ENCODE measurements at regions not wholly inside any gene's neighbourhood (a gene's known extent, or its start where the extent isn't known, plus 50 kb on each side); places are given as distances from the start of the nearest gene placed in this dataset.
"Not testable (repeated sequence)": the region's sequence is repeated elsewhere in the genome, so short reads cannot be mapped to it uniquely, and the experiment has no call there.

- TF ChIP-seq, protein P1, sequence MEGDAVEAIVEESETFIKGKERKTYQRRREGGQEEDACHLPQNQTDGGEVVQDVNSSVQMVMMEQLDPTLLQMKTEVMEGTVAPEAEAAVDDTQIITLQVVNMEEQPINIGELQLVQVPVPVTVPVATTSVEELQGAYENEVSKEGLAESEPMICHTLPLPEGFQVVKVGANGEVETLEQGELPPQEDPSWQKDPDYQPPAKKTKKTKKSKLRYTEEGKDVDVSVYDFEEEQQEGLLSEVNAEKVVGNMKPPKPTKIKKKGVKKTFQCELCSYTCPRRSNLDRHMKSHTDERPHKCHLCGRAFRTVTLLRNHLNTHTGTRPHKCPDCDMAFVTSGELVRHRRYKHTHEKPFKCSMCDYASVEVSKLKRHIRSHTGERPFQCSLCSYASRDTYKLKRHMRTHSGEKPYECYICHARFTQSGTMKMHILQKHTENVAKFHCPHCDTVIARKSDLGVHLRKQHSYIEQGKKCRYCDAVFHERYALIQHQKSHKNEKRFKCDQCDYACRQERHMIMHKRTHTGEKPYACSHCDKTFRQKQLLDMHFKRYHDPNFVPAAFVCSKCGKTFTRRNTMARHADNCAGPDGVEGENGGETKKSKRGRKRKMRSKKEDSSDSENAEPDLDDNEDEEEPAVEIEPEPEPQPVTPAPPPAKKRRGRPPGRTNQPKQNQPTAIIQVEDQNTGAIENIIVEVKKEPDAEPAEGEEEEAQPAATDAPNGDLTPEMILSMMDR (IDR thresholded peaks at IDR 0.05), result not testable (repeated sequence)
- not testable (repeated sequence) for TF ChIP-seq POLR2A, POLR2AphosphoS5 (IDR thresholded peaks at IDR 0.05)
These were observed 75.3 kb upstream of the BLTP1 start for GRCh38 chr4:122076835-122077234.
